Activated B cell treated with CpG ODN at 0.5 μM for 24 hours (primary cell): ENCODE measurements at regions not wholly inside any gene's neighbourhood (a gene's known extent, or its start where the extent isn't known, plus 50 kb on each side); places are given as distances from the start of the nearest gene placed in this dataset.

Experiments
- ATAC-seq: fragments of 200-7000 bp; cut with Tn5 transposase; one replicate; pipeline ENCODE4 v1.10.0; 2021; ENCODE audit warnings: low read depth, mild to moderate bottlenecking, moderate library complexity
- CTCF ChIA-PET: fragments of 350-600 bp; sonication (Branson Sonifier 250); formaldehyde crosslinking; loops from one replicate; lab custom pipeline; 2021; ENCODE audit warnings: antibody characterized with exemption; lab: Charles Lee
- POLR2A ChIA-PET: fragments of 350-600 bp; sonication (Branson Sonifier 250); formaldehyde crosslinking; loops from one replicate; lab custom pipeline; 2021; ENCODE audit warnings: antibody characterized with exemption; lab: Charles Lee
- DNase-seq: peaks from one replicate; pipeline ENCODE4 v3.0.0; 2022
- H3K27ac Mint-ChIP-seq: one replicate; pipeline ENCODE4 v1.8.0; 2020; ENCODE audit warnings: mixed read lengths
- H3K27me3 Mint-ChIP-seq: one replicate; pipeline ENCODE4 v1.8.0; 2021; ENCODE audit warnings: mixed read lengths
- H3K36me3 Mint-ChIP-seq: one replicate; pipeline ENCODE4 v1.8.0; 2021; ENCODE audit warnings: low read depth, mixed read lengths
- H3K4me1 Mint-ChIP-seq: one replicate; pipeline ENCODE4 v1.8.0; 2021; ENCODE audit warnings: mixed read lengths
- H3K4me3 Mint-ChIP-seq: one replicate; pipeline ENCODE4 v1.8.0; 2020; ENCODE audit warnings: mild to moderate bottlenecking, mixed read lengths
- H3K9me3 Mint-ChIP-seq: one replicate; pipeline ENCODE4 v1.8.0; 2020; ENCODE audit warnings: mixed read lengths
- CTCF ChIP-seq: fragments of 200-600 bp; IDR thresholded peaks from one replicate; pipeline ENCODE4 v1.8.0; 2022; ENCODE audit warnings: antibody characterized with exemption, mild to moderate bottlenecking
- intact Hi-C: fragments of 100-400 bp; cut with micrococcal nuclease; formaldehyde crosslinking; loops from one replicate; pipeline ENCODE4 v1.15.1; 2024

DNA sequence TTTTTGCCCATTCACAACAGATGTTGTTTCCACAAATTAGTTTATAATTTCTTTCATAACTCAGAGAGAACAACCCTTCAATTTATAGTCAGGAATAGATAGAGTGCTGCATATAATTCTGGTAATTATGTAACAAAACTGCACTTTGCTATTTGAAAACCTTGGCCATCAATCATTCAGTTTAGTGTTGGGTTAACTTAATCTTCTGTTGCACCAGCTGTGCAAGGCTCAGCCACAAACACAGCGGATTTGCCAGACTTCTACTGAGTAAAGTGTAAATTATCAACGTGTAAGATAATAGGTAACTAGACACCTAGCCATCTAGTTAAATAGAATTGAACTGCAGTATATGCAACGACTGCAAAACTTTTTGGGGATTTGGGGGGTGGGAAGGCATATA lies 1064.3 kb upstream of the EPHA6 start:
- no peaks in the 10 kb centered on the region for H3K36me3 Mint-ChIP-seq
- peaks cover 2% of the 10 kb centered on the region for H3K9me3 Mint-ChIP-seq
- no peaks in the 10 kb centered on the region for H3K4me1 Mint-ChIP-seq
- no peak for TF ChIP-seq CTCF
- ATAC-seq (no peak), DNase-seq (no peak)
- H3K27me3 Mint-ChIP-seq, result no peaks in the 10 kb centered on the region
- intact Hi-C loops, result no loop called here
- ChIA-PET POLR2A (no interaction called here), CTCF (no interaction called here)
- H3K4me3 Mint-ChIP-seq, result no peak overlapping the region
- H3K27ac Mint-ChIP-seq, result no peak overlapping the region

GRCh38 chr3:95751509-95751908 lies 1062.9 kb upstream of the EPHA6 start:
- no peak for TF ChIP-seq CTCF

GRCh38 chr3:95752199-95752598 lies 1062.2 kb upstream of the EPHA6 start:
- no peaks in the 10 kb centered on the region for H3K36me3 Mint-ChIP-seq
- no peak overlapping the region for H3K4me3 Mint-ChIP-seq
- ChIA-PET POLR2A (no interaction called here), CTCF (no interaction called here)
- intact Hi-C loops, result no loop called here
- H3K9me3 Mint-ChIP-seq, result peaks cover 2% of the 10 kb centered on the region
- H3K27ac Mint-ChIP-seq, result no peak overlapping the region
- H3K4me1 Mint-ChIP-seq, result no peaks in the 10 kb centered on the region
- TF ChIP-seq CTCF, result no peak
- DNase-seq (no peak), ATAC-seq (no peak)
- no peaks in the 10 kb centered on the region for H3K27me3 Mint-ChIP-seq

More at GRCh38 chr3:95751509-95751908, 1062.9 kb upstream of the EPHA6 start:
- Mint-ChIP-seq H3K27me3 (no peaks in the 10 kb centered on the region), H3K27ac (no peak overlapping the region), H3K4me1 (no peaks in the 10 kb centered on the region), H3K9me3 (peaks cover 2% of the 10 kb centered on the region), H3K36me3 (no peaks in the 10 kb centered on the region), H3K4me3 (no peak overlapping the region)
- POLR2A ChIA-PET, result no interaction called here
- ATAC-seq (no peak), DNase-seq (no peak)
- intact Hi-C loops, result no loop called here
- CTCF ChIA-PET, result no interaction called here

- H3K36me3 Mint-ChIP-seq, result no peaks in the 10 kb centered on the region
- no peaks in the 10 kb centered on the region for H3K9me3 Mint-ChIP-seq
- H3K4me1 Mint-ChIP-seq, result no peaks in the 10 kb centered on the region
- ATAC-seq (no peak), DNase-seq (no peak)
- no peak for TF ChIP-seq CTCF
- no peak overlapping the region for H3K27ac Mint-ChIP-seq
- no peaks in the 10 kb centered on the region for H3K27me3 Mint-ChIP-seq
- no peak overlapping the region for H3K4me3 Mint-ChIP-seq
- POLR2A ChIA-PET, result no interaction called here
- CTCF ChIA-PET, result no interaction called here
- intact Hi-C loops, result no loop called here
Observed at GRCh38 chr3:95758707-95759106, 1055.7 kb upstream of the EPHA6 start.

GRCh38 chr3:95759614-95760301 lies 1054.6 kb upstream of the EPHA6 start:
- intact Hi-C loops, result no loop called here
- Mint-ChIP-seq H3K4me1 (no peaks in the 10 kb centered on the region), H3K27ac (no peak overlapping the region), H3K9me3 (no peaks in the 10 kb centered on the region), H3K36me3 (no peaks in the 10 kb centered on the region), H3K27me3 (no peaks in the 10 kb centered on the region), H3K4me3 (no peak overlapping the region)
- ATAC-seq (no peak), DNase-seq (no peak)
- TF ChIP-seq CTCF, result no peak
- ChIA-PET POLR2A (no interaction called here), CTCF (no interaction called here)
